Psoas muscle (tissue), 7 donors: ENCODE measurements at regions not wholly inside any gene's neighbourhood (a gene's known extent, or its start where the extent isn't known, plus 50 kb on each side); places are given as distances from the start of the nearest gene placed in this dataset.
"Not testable (repeated sequence)": the region's sequence is repeated elsewhere in the genome, so short reads cannot be mapped to it uniquely, and the experiment has no call there.

ENCODE experiments used
- ATAC-seq, 4 donors: fragments of 200-7000 bp; cut with Tn5 transposase; one replicate each; pipeline ENCODE4 v1.9.1; 2020; ENCODE audit warnings: moderate library complexity in 3 of 4, mild to moderate bottlenecking in 2 of 4
- DNase-seq, 2 donors: peaks; one replicate each; pipeline ENCODE4 v3.0.0-alpha.2; 2020
- H3K27ac ChIP-seq: fragments of 200-600 bp; one replicate; pipeline ENCODE4 v1.8.0; 2022
- H3K27me3 ChIP-seq, 3 donors: fragments of 200-600 bp in 1 of 3; one replicate each; pipeline versions ENCODE4 v1.6.1 to v1.8.0; 2013 to 2022; ENCODE audit warnings: low read length in 2 of 3, mild to moderate bottlenecking in 2 of 3, moderate library complexity in 1 of 3; ENCODE audit not compliant: insufficient read depth in 3 of 3
- H3K36me3 ChIP-seq, 2 donors: fragments of 200-600 bp in 1 of 2; one replicate each; pipeline versions ENCODE4 v1.6.1 to v1.8.0; 2013 to 2022; ENCODE audit warnings: low read depth in 1 of 2, mild to moderate bottlenecking in 1 of 2, moderate library complexity in 1 of 2; ENCODE audit not compliant: insufficient read depth in 1 of 2
- H3K4me1 ChIP-seq: fragments of 200-600 bp; one replicate; pipeline ENCODE4 v1.8.0; 2022
- H3K4me3 ChIP-seq: fragments of 200-600 bp; one replicate; pipeline ENCODE4 v1.8.0; 2022; ENCODE audit warnings: mild to moderate bottlenecking
- H3K9me3 ChIP-seq: fragments of 200-600 bp; one replicate; pipeline ENCODE4 v1.8.0; 2022
- CTCF ChIP-seq: fragments of 200-600 bp; IDR thresholded peaks from one replicate; pipeline ENCODE4 v1.8.0; 2022; ENCODE audit warnings: antibody characterized with exemption
- WGBS, 3 donors: extraction: QIAGEN DNeasy Blood & Tissue Kit; methylation state at CpG; one replicate each; pipeline versions ENCODE4 v1.1.6 to v1.1.7; 2013; 5-methylcytosine and 5-hydroxymethylcytosine counted together
- intact Hi-C, 2 donors: fragments of 100-400 bp; cut with DNase I; formaldehyde crosslinking; loops; one replicate each; pipeline versions ENCODE4 v1.11.0 to v1.14.2; 2022
- donor health status: healthy with polysubstance abuse.
- donor health status: DM: no; HTN: no; CAD: no; lungs with moderate emphysema.
- donor health status: Bipolar disorder and iron deficiency.
- donor health status: healthy.
- donor health status: DM: yes; HTN: yes; CAD: no.
- donor health status: DM: no; HTN: no; CAD: no.
- donor health status: DM: yes; HTN: yes; CAD: no.

- Histone ChIP-seq H3K4me1 (no peaks in the 10 kb centered on the region), H3K9me3 (no peaks in the 10 kb centered on the region), H3K36me3 (no peaks in the 10 kb centered on the region), H3K4me3 (no peak overlapping the region), H3K27me3 (no peaks in the 10 kb centered on the region), H3K27ac (no peak overlapping the region)
- no peak for ATAC-seq
- WGBS, 3 donors = 83 to 96% (median 88%) methylated on average over 5 of the region's 5 CpGs
- intact Hi-C loops = no loop called here
- DNase-seq = no peak
- no peak for TF ChIP-seq CTCF
These were observed 96.4 kb upstream of the RNU6-1 start for GRCh38 chr15:67936258-67936657.

DNA sequence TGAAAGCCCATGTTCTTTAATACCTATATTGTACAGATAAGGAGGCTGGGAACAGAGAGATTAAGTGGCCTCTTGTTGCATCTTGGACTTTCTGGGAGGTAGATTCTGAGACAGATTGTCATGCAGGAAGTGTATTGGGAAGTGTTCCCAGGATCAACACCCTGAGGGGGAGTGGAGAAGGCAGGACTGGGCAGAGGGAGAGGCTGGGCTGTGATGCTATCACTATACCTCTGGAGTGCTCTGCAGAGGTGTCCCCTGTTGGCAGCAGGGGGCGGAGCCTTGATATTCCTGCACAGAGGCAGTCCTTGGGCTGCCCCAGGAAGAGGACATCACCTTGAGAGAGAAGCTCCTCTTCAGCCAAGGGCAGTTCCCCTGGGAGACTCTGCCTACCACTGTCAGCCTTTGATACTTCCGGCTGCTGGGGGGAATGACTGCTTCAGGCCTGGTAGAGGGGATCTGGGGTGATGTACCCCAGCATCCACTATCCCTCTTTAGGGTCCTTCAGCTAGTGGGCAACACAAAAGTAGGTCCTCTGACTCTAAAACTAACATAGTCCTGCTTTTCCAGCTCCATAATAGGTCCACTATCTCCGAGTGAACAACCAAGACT lies 97.4 kb upstream of the RNU6-1 start:
- Histone ChIP-seq H3K9me3 (no peaks in the 10 kb centered on the region), H3K36me3 (no peaks in the 10 kb centered on the region), H3K27me3 (no peaks in the 10 kb centered on the region), H3K4me3 (no peak overlapping the region), H3K4me1 (no peaks in the 10 kb centered on the region), H3K27ac (no peak overlapping the region)
- WGBS, 3 donors = 95 to 96% (median 96%) methylated on average over 3 of the region's 3 CpGs
- DNase-seq = no peak
- ATAC-seq = no peak
- intact Hi-C loops = no loop called here
- no peak for TF ChIP-seq CTCF

DNA sequence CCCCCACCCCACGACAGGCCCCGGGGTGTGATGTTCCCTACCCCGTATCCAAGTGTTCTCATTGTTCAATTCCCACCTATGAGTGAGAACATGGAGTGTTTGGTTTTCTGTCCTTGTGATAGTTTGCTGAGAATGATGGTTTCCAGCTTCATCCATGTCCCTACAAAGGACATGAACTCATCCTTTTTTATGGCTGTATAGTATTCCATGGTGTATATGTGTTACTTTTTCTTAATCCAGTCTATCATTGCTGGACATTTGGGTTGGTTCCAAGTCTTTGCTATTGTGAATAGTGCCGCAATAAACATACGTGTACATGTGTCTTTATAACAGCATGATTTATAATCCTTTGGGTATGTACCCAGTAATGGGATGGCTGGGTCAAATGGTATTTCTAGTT lies 99.3 kb upstream of the RNU6-1 start:
- H3K27ac ChIP-seq, H3K4me1 ChIP-seq, intact Hi-C loops, H3K27me3 ChIP-seq, DNase-seq, H3K36me3 ChIP-seq, ATAC-seq, H3K9me3 ChIP-seq, H3K4me3 ChIP-seq: not testable (repeated sequence)
- 94 to 96% (median 95%) methylated on average over 5 of the region's 5 CpGs for WGBS, 3 donors

GRCh38 chr15:67939588-67940323 lies 99.9 kb upstream of the RNU6-1 start:
- ATAC-seq, H3K27ac ChIP-seq, DNase-seq, H3K4me3 ChIP-seq, H3K36me3 ChIP-seq, H3K27me3 ChIP-seq, intact Hi-C loops, H3K4me1 ChIP-seq, H3K9me3 ChIP-seq: not testable (repeated sequence)
- 67 to 71% (median 71%) methylated on average over 4 to 5 of the region's 5 CpGs for WGBS, 3 donors

GRCh38 chr15:67940324-67940719 lies 100.5 kb upstream of the RNU6-1 start:
- ATAC-seq = no peak
- DNase-seq = no peak
- 86 to 99% (median 97%) methylated on average over 1 of the region's 1 CpG for WGBS, 3 donors
- TF ChIP-seq CTCF = no peak
- no peaks in the 10 kb centered on the region for H3K36me3 ChIP-seq
- no peaks in the 10 kb centered on the region for H3K4me1 ChIP-seq
- no peaks in the 10 kb centered on the region for H3K27me3 ChIP-seq
- H3K9me3 ChIP-seq = no peaks in the 10 kb centered on the region
- intact Hi-C loops = no loop called here
- no peak overlapping the region for H3K27ac ChIP-seq
- no peak overlapping the region for H3K4me3 ChIP-seq
